WTC11 (cell line): ENCODE measurements at regions not wholly inside any gene's neighbourhood (a gene's known extent, or its start where the extent isn't known, plus 50 kb on each side); places are given as distances from the start of the nearest gene placed in this dataset.

Experiments
- ATAC-seq: fragments of 200-7000 bp; cut with Tn5 transposase; 2 replicates; pipeline ENCODE4 v1.10.0; 2021; ENCODE audit warnings: mild to moderate bottlenecking, moderate library complexity
- CTCF ChIA-PET: fragments of 300-600 bp; sonication (Branson Sonifier 250); formaldehyde crosslinking; loops from one replicate; lab custom pipeline; 2021; ENCODE audit warnings: antibody characterized with exemption; lab: Charles Lee
- POLR2A ChIA-PET: fragments of 350-600 bp; sonication (Branson Sonifier 250); formaldehyde crosslinking; loops from one replicate; lab custom pipeline; 2021; ENCODE audit warnings: antibody characterized with exemption; lab: Charles Lee
- DNase-seq: peaks from one replicate; pipeline ENCODE4 v3.0.0; 2021; ENCODE audit warnings: low spot score
- H3K27ac Mint-ChIP-seq: 2 replicates; pipeline ENCODE4 v1.8.0; 2021; ENCODE audit warnings: mixed read lengths
- H3K27me3 Mint-ChIP-seq: 2 replicates; pipeline ENCODE4 v1.8.0; 2021; ENCODE audit warnings: low read depth, mild to moderate bottlenecking, moderate library complexity, mixed read lengths
- H3K36me3 Mint-ChIP-seq: 2 replicates; pipeline ENCODE4 v1.8.0; 2021; ENCODE audit warnings: mixed read lengths
- H3K4me1 Mint-ChIP-seq: 2 replicates; pipeline ENCODE4 v1.8.0; 2022; ENCODE audit warnings: mixed read lengths
- H3K4me3 Mint-ChIP-seq: 2 replicates; pipeline ENCODE4 v1.8.0; 2021; ENCODE audit warnings: mild to moderate bottlenecking, moderate library complexity, mixed read lengths
- H3K9me3 Mint-ChIP-seq: 2 replicates; pipeline ENCODE4 v1.8.0; 2021; ENCODE audit warnings: mixed read lengths
- ARID4B ChIP-seq: sonication (generic); formaldehyde crosslinking; IDR thresholded peaks from 2 replicates; pipeline ENCODE4 v1.8.0; 2023; ENCODE audit warnings: missing genetic modification reagents, mild to moderate bottlenecking, borderline replicate concordance
- E2F5 ChIP-seq: sonication (generic); formaldehyde crosslinking; IDR thresholded peaks from 2 replicates; pipeline ENCODE4 v1.8.1; 2022; ENCODE audit warnings: mild to moderate bottlenecking, moderate library complexity, missing genetic modification reagents
- FOXJ3 ChIP-seq: sonication (generic); formaldehyde crosslinking; IDR thresholded peaks from 2 replicates; pipeline ENCODE4 v1.9.0; 2021; ENCODE audit warnings: missing genetic modification reagents, mild to moderate bottlenecking, borderline replicate concordance
- GRHL2 ChIP-seq: fragments of 250-450 bp; sonication (Bioruptor Pico); IDR thresholded peaks from 2 replicates; pipeline ENCODE4 v1.8.0; 2022; ENCODE audit warnings: mild to moderate bottlenecking, moderate library complexity; ENCODE audit not compliant: insufficient replicate concordance, severe bottlenecking
- MYBL2 ChIP-seq: sonication (generic); formaldehyde crosslinking; IDR thresholded peaks from 2 replicates; pipeline ENCODE4 v1.8.1; 2023; ENCODE audit warnings: mild to moderate bottlenecking, moderate library complexity, missing genetic modification reagents
- PRDM15 ChIP-seq: sonication (generic); formaldehyde crosslinking; IDR thresholded peaks from 2 replicates; pipeline ENCODE4 v1.8.0; 2022; ENCODE audit warnings: missing genetic modification reagents
- RORB ChIP-seq: fragments of 250-450 bp; sonication (Bioruptor Pico); IDR thresholded peaks from 2 replicates; pipeline ENCODE4 v1.9.0; 2021; ENCODE audit warnings: mild to moderate bottlenecking
- TEAD1 ChIP-seq: sonication (generic); formaldehyde crosslinking; IDR thresholded peaks from 2 replicates; pipeline ENCODE4 v1.8.0; 2022; ENCODE audit warnings: mild to moderate bottlenecking, missing genetic modification reagents
- ZNF263 ChIP-seq: sonication (generic); formaldehyde crosslinking; IDR thresholded peaks from 2 replicates; pipeline ENCODE4 v1.8.1; 2022; ENCODE audit warnings: low read depth, mild to moderate bottlenecking, moderate library complexity, missing genetic modification reagents
- ZNF425 ChIP-seq: fragments of 250-450 bp; sonication (Bioruptor Pico); conservative IDR thresholded peaks from 2 replicates; pipeline ENCODE4 v1.9.0; 2021; ENCODE audit warnings: mild to moderate bottlenecking

- no peak for TF ChIP-seq PRDM15 (CRISPR knock-in tag)
These were observed 893.7 kb upstream of the SLIT2 start (continued) for GRCh38 chr4:19358015-19358414.

- Mint-ChIP-seq H3K36me3 (no peaks in the 10 kb centered on the region), H3K9me3 (no peaks in the 10 kb centered on the region; the same call in none of the 2 replicates), H3K27ac (no peak overlapping the region), H3K27me3 (no peaks in the 10 kb centered on the region), H3K4me3 (no peak overlapping the region), H3K4me1 (0 out of 2 replicates have a peak, but pooled peaks cover 3% of the 10 kb centered on the region)
- ChIA-PET POLR2A (no interaction called here), CTCF (no interaction called here)
- no peak for ATAC-seq
- DNase-seq: no peak
- TF ChIP-seq MYBL2 (CRISPR knock-in tag): no peak
- no peak for TF ChIP-seq FOXJ3
- TF ChIP-seq GRHL2 (CRISPR knock-in tag): no peak
- TF ChIP-seq ZNF425 (CRISPR knock-in tag): no peak
- TF ChIP-seq ZNF263 (CRISPR knock-in tag): no peak
- no peak for TF ChIP-seq PRDM15 (CRISPR knock-in tag)
- TF ChIP-seq E2F5 (CRISPR knock-in tag): no peak
- TF ChIP-seq TEAD1 (CRISPR knock-in tag): no peak
- no peak for TF ChIP-seq RORB (CRISPR knock-in tag)
- TF ChIP-seq ARID4B: no peak
- TF ChIP-seq, all 79 proteins: peak for 0
These were observed 902.3 kb upstream of the SLIT2 start for GRCh38 chr4:19349416-19349815.
